K562 (cell line): ENCODE measurements at regions not wholly inside any gene's neighbourhood (a gene's known extent, or its start where the extent isn't known, plus 50 kb on each side); places are given as distances from the start of the nearest gene placed in this dataset.

Experiments used
- ATAC-seq: fragments of 200-7000 bp; cut with Tn5 transposase; 3 replicates; pipeline ENCODE4 v1.9.1; 2020; ENCODE audit warnings: moderate library complexity
- BruUV-seq: library from RNA; stranded (reverse); fragments of 400-500 nt; replicated peaks from 2 replicates; lab custom pipeline; 2021; lab: Mats Ljungman, UMichigan
- CTCF ChIA-PET: fragments of 300-600 bp; formaldehyde crosslinking; extraction: SDS; loops from one replicate; lab custom pipeline; 2021; ENCODE audit warnings: low intra/inter-chr PET ratio; lab: Yijun Ruan, JAX
- POLR2A ChIA-PET: fragments of 300-600, 350-650 bp; sonication (Branson Sonifier 250); formaldehyde crosslinking; extraction: SDS; loops from one replicate; lab custom pipeline; 2021; ENCODE audit warnings: antibody characterized with exemption, inconsistent platforms; lab: Yijun Ruan, JAX
- DNase-seq, 4 experiments: peaks; one replicate each; pipeline versions ENCODE4 v3.0.0 to v3.0.0-alpha.2; 2011 to 2018; ENCODE audit warnings: low spot score in 3 of 4, mixed read lengths in 3 of 4; ENCODE audit errors: extremely low read depth in 1 of 4
- FAIRE-seq: peaks from 2 replicates; lab custom pipeline; 2011; peaks lifted over from hg19 to GRCh38; lab: Jason Lieb, UNC
- H2AFZ ChIP-seq: 2 replicates; pipeline ENCODE4 v1.6.0; 2011; ENCODE audit warnings: low read depth, low read length, control low read depth, inconsistent platforms
- H3K27ac ChIP-seq: fragments of 200-600 bp; 3 replicates; pipeline ENCODE4 v1.8.0; 2011; ENCODE audit warnings: low read depth, mild to moderate bottlenecking, control low read depth, inconsistent platforms, low read length, moderate library complexity, mixed read lengths; ENCODE audit errors: extremely low read depth
- H3K27me3 ChIP-seq, 2 experiments: fragments of 300-600 bp in 1 of 2; 2 replicates in 1 of 2; 3 replicates in 1 of 2; pipeline versions ENCODE4 v1.6.0 to v1.8.0; 2011; ENCODE audit warnings: inconsistent platforms in 2 of 2, low read length in 2 of 2, mild to moderate bottlenecking in 1 of 2, mixed read lengths in 1 of 2, moderate library complexity in 1 of 2; ENCODE audit not compliant: control insufficient read depth in 2 of 2, insufficient read depth in 2 of 2
- H3K36me3 ChIP-seq: fragments of 300-600 bp; 3 replicates; pipeline ENCODE4 v1.8.0; 2011; ENCODE audit warnings: mild to moderate bottlenecking, low read length, inconsistent platforms; ENCODE audit not compliant: control insufficient read depth, insufficient read depth
- H3K4me1 ChIP-seq, 2 experiments: fragments of 200-600 bp in 1 of 2; replicated peaks in 1 of 2; 2 replicates in 1 of 2; 3 replicates in 1 of 2; pipeline versions ENCODE4 v1.5.1 to v1.8.0; 2011; ENCODE audit warnings: inconsistent platforms in 2 of 2, low read length in 2 of 2, mild to moderate bottlenecking in 1 of 2, mixed read lengths in 1 of 2, moderate library complexity in 1 of 2; ENCODE audit not compliant: control insufficient read depth in 2 of 2, insufficient read depth in 2 of 2
- H3K4me2 ChIP-seq: 2 replicates; pipeline ENCODE4 v1.6.1; 2011; ENCODE audit warnings: low read length, control low read depth, inconsistent platforms, mixed read lengths; ENCODE audit not compliant: insufficient read depth
- H3K4me3 ChIP-seq: fragments of 200-600 bp; sonication (generic), shearing (Covaris generic); 2 replicates; pipeline ENCODE4 v1.5.1; 2016; ENCODE audit warnings: control low read depth, inconsistent platforms
- H3K79me2 ChIP-seq: fragments of 200-600 bp; 3 replicates; pipeline ENCODE4 v1.8.0; 2011; ENCODE audit warnings: low read length, inconsistent platforms; ENCODE audit not compliant: control insufficient read depth, insufficient read depth
- H3K9ac ChIP-seq, 2 experiments: 2 replicates each; pipeline versions ENCODE4 v1.6.0 to v1.6.1; 2011; ENCODE audit warnings: low read depth in 2 of 2, low read length in 2 of 2, control low read depth in 1 of 2, inconsistent platforms in 1 of 2, mild to moderate bottlenecking in 1 of 2, mixed read lengths in 1 of 2; ENCODE audit not compliant: insufficient read depth in 1 of 2
- H3K9me1 ChIP-seq: one replicate; pipeline ENCODE4 v1.6.0; 2011; ENCODE audit warnings: inconsistent platforms, mild to moderate bottlenecking, low read length, moderate library complexity; ENCODE audit not compliant: control insufficient read depth, insufficient read depth
- H3K9me3 ChIP-seq: replicated peaks from 2 replicates; pipeline ENCODE4 v1.5.1; 2011; ENCODE audit warnings: low read depth, low read length, inconsistent platforms; ENCODE audit not compliant: control insufficient read depth, insufficient read depth
- H4K20me1 ChIP-seq: replicated peaks from 2 replicates; pipeline ENCODE4 v1.6.1; 2011; ENCODE audit warnings: low read length, inconsistent platforms, mixed read lengths; ENCODE audit not compliant: control insufficient read depth, insufficient read depth
- FOS ChIP-seq: IDR thresholded peaks from 3 replicates; pipeline ENCODE4 v1.6.1; 2011; ENCODE audit not compliant: insufficient read length; ENCODE audit errors: extremely low read depth
- GTF2B ChIP-seq: IDR thresholded peaks from 2 replicates; pipeline ENCODE4 v1.6.1; 2011; ENCODE audit not compliant: insufficient read length; ENCODE audit errors: extremely low read depth
- KHSRP ChIP-seq: fragments of 450-650 bp; IDR thresholded peaks from 2 replicates; pipeline ENCODE4 v1.6.1; 2017
- REST ChIP-seq, 2 experiments: fragments of 450-650 bp; formaldehyde crosslinking in 1 of 2; IDR thresholded peaks; 2 replicates each; pipeline versions ENCODE4 v1.4.0 to v1.6.1; 2014 to 2020; ENCODE audit warnings: mild to moderate bottlenecking in 2 of 2, borderline replicate concordance in 1 of 2, low read depth in 1 of 2
- TBP ChIP-seq: optimal IDR thresholded peaks from 2 replicates; pipeline ENCODE3; 2011; ENCODE audit warnings: low read depth, low read length, improper control_type of control experiment
- TEAD2 ChIP-seq: fragments of 450-650 bp; IDR thresholded peaks from 2 replicates; pipeline ENCODE4 v1.6.1; 2016; ENCODE audit warnings: missing genetic modification characterization, control low read depth, missing compliant biosample characterization
- ZKSCAN8 ChIP-seq: fragments of 200-800 bp; sonication (Bioruptor generic); IDR thresholded peaks from 2 replicates; pipeline ENCODE4 v1.6.1; 2016; ENCODE audit warnings: missing genetic modification characterization, missing compliant biosample characterization
- ZNF12 ChIP-seq: sonication (generic); formaldehyde crosslinking; IDR thresholded peaks from 2 replicates; pipeline ENCODE4 v1.4.0; 2020; ENCODE audit warnings: mild to moderate bottlenecking, missing genetic modification reagents
- ZNF717 ChIP-seq: fragments of 250-450 bp; sonication (Bioruptor Pico); IDR thresholded peaks from 2 replicates; pipeline ENCODE4 v1.5.0; 2021
- WGBS: fragments of 100-300 bp; shearing (Covaris generic); methylation state at CpG from one replicate; pipeline ENCODE4 v1.1.6; 2016; ENCODE audit warnings: low coverage, mixed read lengths; ENCODE audit not compliant: insufficient coverage; ENCODE audit errors: missing lambda C conversion rate; 5-methylcytosine and 5-hydroxymethylcytosine counted together
- in situ Hi-C: fragments of 300-500 bp; cut with MboI; formaldehyde crosslinking; loops from 4 replicates; pipeline ENCODE4 v1.15.0; 2018; ENCODE audit warnings: inconsistent platforms, mixed read lengths
- intact Hi-C: fragments of 100-400 bp; cut with micrococcal nuclease; formaldehyde crosslinking; loops from 2 replicates; pipeline ENCODE4 v1.14.2; 2022

- CTCF ChIA-PET: no interaction called here
- no peaks in the 10 kb centered on the region for H4K20me1 ChIP-seq
- no peaks in the 10 kb centered on the region for H3K9me3 ChIP-seq
- H3K4me3 ChIP-seq: no peak overlapping the region
- no peaks in the 10 kb centered on the region for H3K9me1 ChIP-seq
- FAIRE-seq (peak; percentile 26), ATAC-seq (no peak), DNase-seq (no peak)
- no peak overlapping the region for H3K4me2 ChIP-seq
- intact Hi-C loops: no loop called here
- no peak overlapping the region for H3K27ac ChIP-seq
- H2AFZ ChIP-seq: no peak overlapping the region
- WGBS: 19% methylated on average over 2 of the region's 2 CpGs
- POLR2A ChIA-PET: no interaction called here
- no peak overlapping the region for H3K9ac ChIP-seq
- H3K4me1 ChIP-seq: peaks cover 0 to 5% of the 10 kb centered on the region in 2 experiments; a peak in 1 of 5 replicates
- no TSS peak for BruUV-seq
- no peaks in the 10 kb centered on the region for H3K36me3 ChIP-seq
- H3K27me3 ChIP-seq: no peaks in the 10 kb centered on the region
- H3K79me2 ChIP-seq: no peaks in the 10 kb centered on the region
- in situ Hi-C loops: no loop called here
- no peak for TF ChIP-seq FOS
Measured at GRCh38 chr3:154969366-154969765, 110.8 kb upstream of the MME start.

GRCh38 chr3:154967090-154967489 is 113.0 kb upstream of the MME start:
- Histone ChIP-seq H3K36me3 (no peaks in the 10 kb centered on the region), H3K4me2 (no peak overlapping the region), H3K4me3 (no peak overlapping the region), H3K9ac (no peak overlapping the region), H3K27ac (no peak overlapping the region), H3K4me1 (no peaks in the 10 kb centered on the region), H2AFZ (no peak overlapping the region), H3K79me2 (no peaks in the 10 kb centered on the region), H3K9me1 (no peaks in the 10 kb centered on the region), H4K20me1 (no peaks in the 10 kb centered on the region), H3K9me3 (no peaks in the 10 kb centered on the region), H3K27me3 (no peaks in the 10 kb centered on the region)
- ATAC-seq (no peak), DNase-seq (no peak), FAIRE-seq (no peak)
- POLR2A ChIA-PET: interaction anchor here (0.6 kb wide), 1 partner anchor 135 kb away, joined by 3 read pairs; no protein-coding TSS in a partner anchor
- BruUV-seq: no TSS peak
- CTCF ChIA-PET: no interaction called here
- in situ Hi-C loops (no loop called here), intact Hi-C loops (no loop called here)
- TF ChIP-seq ZNF12 (CRISPR knock-in tag): no peak
- no peak for TF ChIP-seq TEAD2 (tag)
- no peak for TF ChIP-seq ZKSCAN8 (CRISPR knock-in tag)
- TF ChIP-seq TBP: no peak
- no peak for TF ChIP-seq KHSRP
- TF ChIP-seq GTF2B: no peak
- TF ChIP-seq ZNF717 (CRISPR knock-in tag): no peak
- TF ChIP-seq REST (IDR thresholded peaks at IDR 0.05; ENCODE audit: borderline replicate concordance): no peak
- TF ChIP-seq REST (CRISPR knock-in tag; IDR thresholded peaks at IDR 0.05; ENCODE audit: low read depth): no peak
